ENCODE measurements at regions not wholly inside any gene's neighbourhood (a gene's known extent, or its start where the extent isn't known, plus 50 kb on each side); places are given as distances from the start of the nearest gene placed in this dataset.

GRCh38 chr10:126854726-126855495 lies 50.3 kb upstream of the DOCK1 start:
- no peak overlapping the region for H3K4me3 ChIP-seq (ENCODE audit: low read depth, low read length)
- no peak for DNase-seq (ENCODE audit: low read depth)
- no peak for TF ChIP-seq CTCF (IDR thresholded peaks at IDR 0.05; ENCODE audit: low read depth, low read length, missing control alignments)
